Coronary artery (tissue), 2 donors: ENCODE measurements at regions not wholly inside any gene's neighbourhood (a gene's known extent, or its start where the extent isn't known, plus 50 kb on each side); places are given as distances from the start of the nearest gene placed in this dataset.

ENCODE experiments used
- DNase-seq: peaks from one replicate; pipeline ENCODE4 v3.0.0-alpha.2; 2017; ENCODE audit warnings: low spot score
- H3K27ac ChIP-seq, 2 donors: fragments of 200-600 bp; sonication (generic); one replicate each; pipeline ENCODE4 v1.5.1; 2016 to 2019
- H3K4me3 ChIP-seq: fragments of 200-600 bp; sonication (generic); 2 replicates; pipeline ENCODE4 v1.5.1; 2016; ENCODE audit warnings: mild to moderate bottlenecking, moderate library complexity
- CTCF ChIP-seq: fragments of 200-600 bp; sonication (generic); IDR thresholded peaks from one replicate; pipeline ENCODE4 v1.5.1; 2019; ENCODE audit warnings: antibody characterized with exemption

DNA sequence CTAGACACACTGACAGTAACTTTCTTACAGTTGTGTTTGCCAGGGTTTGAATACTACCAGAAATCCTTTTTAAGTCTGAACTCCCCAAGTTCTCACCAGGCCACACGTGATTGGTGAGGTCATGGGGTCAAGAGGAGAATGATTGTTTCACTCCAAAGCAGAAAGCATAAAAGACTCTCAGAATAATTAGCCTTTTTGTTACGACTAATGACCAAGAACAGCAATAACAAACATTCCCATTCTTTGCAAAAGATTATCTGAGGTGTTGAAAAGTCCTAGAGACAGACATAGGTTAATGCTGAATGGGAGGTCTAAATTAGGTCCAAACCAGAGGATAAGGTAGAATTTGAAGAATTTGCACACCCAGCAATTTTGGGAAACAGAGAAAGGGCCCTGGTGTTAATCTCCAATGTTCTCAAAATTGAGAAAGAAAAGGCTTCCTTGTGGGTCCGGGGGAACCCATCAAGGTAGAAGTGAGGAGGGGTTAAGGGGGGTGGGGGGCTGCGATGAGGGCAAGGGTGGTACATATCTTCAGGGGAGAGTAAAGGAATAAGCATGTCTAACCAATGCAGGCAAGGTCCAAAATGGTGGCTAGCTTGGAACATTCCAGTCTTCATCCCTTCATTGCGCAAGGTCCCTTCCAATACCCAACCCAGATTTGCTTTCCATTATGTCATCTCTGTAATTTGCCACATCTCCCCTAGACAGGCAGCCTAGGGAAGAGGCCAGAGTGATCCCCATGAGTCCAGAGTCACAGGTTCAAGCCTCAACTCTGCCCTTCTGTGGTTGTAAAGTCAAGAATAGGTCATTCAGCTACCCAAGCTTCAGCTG is 74.6 kb upstream of the NFIA start:
- H3K27ac ChIP-seq, result no peak overlapping the region
- DNase-seq, result no peak
- H3K4me3 ChIP-seq, result no peak overlapping the region
- no peak for TF ChIP-seq CTCF

- H3K27ac ChIP-seq, result no peak overlapping the region
- DNase-seq, result no peak
- TF ChIP-seq CTCF, result no peak
- no peak overlapping the region for H3K4me3 ChIP-seq
These were observed 76.5 kb upstream of the NFIA start for GRCh38 chr1:61005614-61006580.

DNA sequence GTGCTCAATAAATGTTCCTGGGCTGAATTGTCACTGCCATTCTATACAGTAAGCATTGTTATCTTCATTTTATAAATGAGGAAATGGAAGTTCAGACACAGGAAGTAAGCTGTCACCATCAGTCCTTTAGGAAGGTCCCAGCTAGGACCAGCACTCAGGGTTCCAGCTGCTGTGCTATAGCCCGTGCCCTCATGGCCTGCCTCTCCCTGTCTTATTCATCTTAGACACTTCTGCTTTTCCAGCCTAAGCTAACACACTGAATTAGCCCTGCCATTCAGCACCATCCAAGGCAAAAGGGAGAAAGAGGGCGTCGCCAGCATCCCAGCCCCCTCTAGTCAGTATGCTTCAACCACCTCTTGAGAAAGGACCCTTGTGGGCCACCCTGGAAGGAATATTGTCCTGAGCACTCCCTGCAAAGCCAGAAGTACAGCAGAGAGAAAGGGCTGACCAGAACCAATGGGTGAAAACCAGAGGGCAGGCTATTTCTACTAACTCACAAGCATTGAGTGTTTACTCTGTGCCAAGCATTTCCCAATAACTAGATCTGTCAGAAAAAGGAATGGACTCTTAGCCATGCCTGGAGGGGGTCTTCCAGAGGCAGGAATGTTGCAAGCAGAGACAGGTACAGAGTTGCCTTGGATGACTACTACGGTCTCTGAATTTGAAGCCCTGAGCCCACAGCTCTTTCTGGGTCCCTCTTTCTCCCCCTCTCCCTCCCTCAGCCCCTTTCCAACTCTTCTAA is 77.9 kb upstream of the NFIA start:
- Histone ChIP-seq H3K4me3 (no peak overlapping the region), H3K27ac (no peak overlapping the region)
- DNase-seq, result no peak
- TF ChIP-seq CTCF, result no peak

DNA sequence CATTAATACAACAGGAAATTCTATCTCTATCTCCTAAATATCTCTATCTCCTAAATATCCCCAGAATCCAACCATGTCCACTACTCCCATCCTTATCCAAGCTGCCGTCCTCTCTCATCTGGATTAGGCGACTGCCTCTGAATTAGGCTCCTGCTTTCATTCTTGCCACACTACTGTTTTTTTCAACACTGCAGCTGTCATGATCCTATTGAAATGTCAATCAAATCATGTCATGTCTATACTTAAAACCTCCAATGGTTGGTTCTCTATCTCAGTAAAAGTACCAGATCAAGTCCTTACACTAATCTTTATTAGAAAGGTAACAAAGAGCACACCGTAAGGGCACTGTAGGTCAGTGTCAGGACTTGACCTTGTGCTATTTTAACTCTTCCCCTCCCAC is 82.0 kb upstream of the NFIA start:
- Histone ChIP-seq H3K4me3 (no peak overlapping the region), H3K27ac (no peak overlapping the region)
- no peak for DNase-seq
- TF ChIP-seq CTCF, result no peak

DNA sequence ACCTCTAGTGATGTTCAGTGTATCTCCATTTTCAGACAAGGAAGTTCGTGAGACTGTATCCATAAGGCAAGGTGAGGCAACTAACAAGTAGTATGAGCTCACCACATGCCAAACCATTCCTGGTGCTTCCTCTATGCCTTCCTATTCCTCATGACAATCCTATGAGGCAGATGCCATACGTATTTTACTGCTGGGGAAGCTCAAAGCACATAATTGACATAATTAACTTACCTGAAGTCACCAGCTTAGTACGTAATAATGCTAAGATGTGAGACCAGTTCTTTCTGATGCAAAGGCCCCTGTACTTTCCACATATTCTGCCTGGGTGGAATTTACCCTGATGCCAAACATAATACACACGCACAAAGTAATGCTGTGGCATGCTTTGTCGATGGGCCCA is 83.6 kb upstream of the NFIA start:
- Histone ChIP-seq H3K4me3 (no peak overlapping the region), H3K27ac (no peak overlapping the region)
- TF ChIP-seq CTCF, result no peak
- no peak for DNase-seq

DNA sequence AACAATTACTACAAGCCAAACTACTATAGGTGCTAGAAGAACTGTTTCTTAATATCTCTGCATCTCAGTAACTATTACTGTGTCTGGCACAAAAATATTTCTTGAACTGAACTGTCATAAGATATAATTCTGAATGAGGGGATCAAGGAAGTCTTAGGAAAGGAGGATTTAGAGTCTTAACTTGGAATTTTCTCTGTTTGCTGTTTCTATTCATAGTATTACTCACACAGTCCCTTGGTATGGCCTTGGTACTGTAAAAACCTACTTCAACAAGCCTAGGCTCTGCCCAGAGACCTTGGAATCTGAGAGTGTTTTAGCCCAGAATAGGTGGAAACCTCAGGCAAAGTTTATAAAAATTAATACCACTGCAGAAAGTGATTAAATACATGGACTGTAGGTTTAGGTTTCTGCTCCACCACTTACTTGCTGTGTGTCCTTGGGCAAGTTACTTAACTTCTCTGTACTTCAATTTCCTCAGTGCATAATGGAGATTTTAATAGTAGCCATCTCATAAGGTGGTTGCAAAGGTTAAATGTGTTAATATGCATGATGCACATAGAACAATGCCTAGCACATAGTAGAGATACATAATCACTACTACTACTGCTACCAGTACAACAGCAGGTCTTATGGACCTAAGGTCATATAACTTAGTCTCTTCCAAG is 87.4 kb upstream of the NFIA start:
- H3K27ac ChIP-seq, result no peak overlapping the region
- TF ChIP-seq CTCF, result no peak
- no peak for DNase-seq
- H3K4me3 ChIP-seq, result no peak overlapping the region
